ENCODE measurements at regions not wholly inside any gene's neighbourhood (a gene's known extent, or its start where the extent isn't known, plus 50 kb on each side); places are given as distances from the start of the nearest gene placed in this dataset.
"Not testable (repeated sequence)": the region's sequence is repeated elsewhere in the genome, so short reads cannot be mapped to it uniquely, and the experiment has no call there.

DNA sequence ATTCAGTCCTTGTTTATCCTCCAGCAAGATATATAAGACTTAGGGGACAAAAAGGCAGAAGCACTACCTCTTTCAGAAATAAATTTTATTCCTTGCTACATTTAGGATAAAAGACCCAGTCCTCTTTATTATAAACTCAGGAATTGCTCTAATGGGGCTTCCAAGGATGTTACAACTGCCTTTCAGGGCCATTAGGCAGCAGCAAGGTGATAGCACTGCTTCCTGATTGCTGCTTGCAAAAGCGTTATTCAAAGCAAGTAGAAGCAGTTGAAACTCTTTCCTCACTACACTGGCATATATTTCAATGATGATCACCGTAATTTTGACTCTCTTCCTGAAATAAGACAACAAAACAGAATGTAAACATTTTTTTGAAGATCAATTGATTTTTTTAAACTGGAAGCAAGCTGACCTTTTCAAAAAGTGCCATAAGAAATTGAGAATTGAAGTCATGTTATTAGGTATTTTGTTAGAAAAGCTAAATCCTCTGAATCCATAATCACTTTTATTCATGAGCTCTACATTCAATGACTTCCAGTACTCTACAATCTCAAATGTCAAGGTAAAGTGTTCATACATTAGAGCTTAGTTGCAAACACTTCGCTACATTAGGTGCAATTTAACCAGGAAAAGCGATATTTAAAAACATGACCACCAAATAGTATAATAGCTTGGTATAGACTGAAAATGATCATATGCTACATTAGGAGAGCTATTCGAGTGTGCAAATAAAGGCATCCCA, 233.4 kb upstream of the SYT10 start:
- FAIRE-seq (no peak), DNase-seq (ENCODE audit: insufficient read length, low spot score) (no peak)

DNA sequence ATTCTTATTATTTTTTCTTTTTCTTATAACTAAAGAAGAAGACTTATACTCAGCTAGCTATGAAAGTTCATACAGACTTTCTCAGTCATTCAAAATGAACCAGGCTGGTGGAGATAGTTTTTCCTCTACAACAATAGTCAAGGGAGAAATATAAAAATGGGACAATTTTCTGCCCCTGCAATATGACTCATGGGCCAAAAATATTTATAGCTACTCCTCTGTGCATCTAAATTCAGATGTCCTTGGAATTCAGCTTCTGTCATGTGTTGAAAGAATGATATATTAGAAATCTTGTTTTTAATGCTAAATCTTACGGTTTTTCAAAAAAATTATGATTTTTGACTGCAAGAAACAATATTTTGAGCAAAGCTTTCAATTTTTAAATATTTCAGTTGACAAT, 237.2 kb upstream of the SYT10 start:
- no peak for DNase-seq (ENCODE audit: insufficient read length, low spot score)
- no peak for FAIRE-seq

DNA sequence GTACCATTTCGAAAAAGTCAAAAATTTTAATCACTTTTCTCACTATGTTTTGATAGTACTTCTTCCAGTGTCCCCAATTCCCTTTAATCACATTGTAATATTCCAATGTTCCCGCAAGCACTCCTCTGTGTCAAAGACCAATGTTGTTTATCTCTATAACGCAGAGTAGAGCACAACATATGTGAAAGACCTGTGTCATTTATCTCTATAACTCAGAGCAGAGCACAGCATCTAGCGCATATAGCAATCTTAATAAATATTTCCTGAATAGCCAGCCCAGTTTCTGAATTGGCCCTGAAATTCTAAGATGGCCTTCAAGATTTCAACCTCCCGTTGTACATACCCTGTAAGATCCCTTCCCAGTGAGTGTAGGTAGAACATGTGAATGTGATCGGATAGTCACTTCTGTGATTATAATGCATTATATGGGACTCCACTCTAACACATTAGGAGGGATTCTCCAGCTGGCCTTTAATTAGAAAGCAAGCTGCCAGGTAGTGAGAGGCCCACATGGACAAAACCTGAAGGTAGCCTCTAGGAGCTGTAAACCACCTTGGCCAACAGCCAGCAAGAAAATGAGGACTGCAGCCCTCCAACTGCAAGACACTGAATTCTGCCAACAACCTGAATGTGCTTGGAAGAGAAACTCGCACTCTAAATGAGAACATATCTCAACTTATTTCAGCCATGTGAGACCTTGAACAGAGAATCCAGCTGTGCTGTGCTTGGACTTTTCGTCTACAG, 238.8 kb upstream of the SYT10 start:
- no peak for FAIRE-seq
- DNase-seq (ENCODE audit: insufficient read length, low spot score): no peak

DNA sequence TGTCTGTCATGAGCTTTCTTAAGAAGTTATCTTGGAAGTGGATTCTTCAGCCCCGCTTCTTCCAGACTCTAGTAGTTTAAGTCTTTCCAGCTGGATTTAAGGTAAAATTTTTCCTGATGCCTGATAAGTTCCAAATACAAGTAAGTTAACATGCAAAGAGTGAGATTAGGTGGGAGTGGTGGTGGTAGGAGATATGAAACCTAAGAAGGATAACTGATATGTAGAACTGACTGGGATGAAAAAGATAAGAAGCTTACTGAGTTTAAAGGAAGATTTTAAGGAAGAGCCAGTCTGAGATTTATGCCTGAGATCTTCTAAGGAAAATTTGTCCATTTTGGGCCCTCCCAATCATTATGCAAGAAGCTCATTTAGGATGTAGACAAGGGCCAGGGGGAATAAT, 250.9 kb upstream of the SYT10 start:
- FAIRE-seq: no peak
- DNase-seq (ENCODE audit: insufficient read length, low spot score): no peak

DNA sequence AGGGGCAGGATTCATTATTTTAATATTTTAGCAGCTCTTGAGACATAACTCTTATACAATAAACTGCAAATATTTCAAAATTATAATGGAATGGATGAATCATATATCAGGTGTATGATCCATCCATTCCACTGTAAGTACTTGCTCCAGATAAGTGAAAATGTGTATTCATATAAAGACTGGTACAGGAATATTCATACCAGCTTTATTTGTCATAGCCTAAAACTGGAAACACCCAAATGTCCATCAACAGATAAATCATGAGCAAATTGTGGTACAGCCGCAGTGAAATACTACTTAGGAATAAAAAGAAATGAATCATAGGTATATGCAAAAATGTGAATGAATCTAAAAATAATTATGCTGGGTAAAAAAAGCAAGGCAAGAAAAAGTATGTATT, 263.6 kb upstream of the SYT10 start:
- DNase-seq (ENCODE audit: insufficient read length, low spot score): no peak
- no peak for FAIRE-seq

DNA sequence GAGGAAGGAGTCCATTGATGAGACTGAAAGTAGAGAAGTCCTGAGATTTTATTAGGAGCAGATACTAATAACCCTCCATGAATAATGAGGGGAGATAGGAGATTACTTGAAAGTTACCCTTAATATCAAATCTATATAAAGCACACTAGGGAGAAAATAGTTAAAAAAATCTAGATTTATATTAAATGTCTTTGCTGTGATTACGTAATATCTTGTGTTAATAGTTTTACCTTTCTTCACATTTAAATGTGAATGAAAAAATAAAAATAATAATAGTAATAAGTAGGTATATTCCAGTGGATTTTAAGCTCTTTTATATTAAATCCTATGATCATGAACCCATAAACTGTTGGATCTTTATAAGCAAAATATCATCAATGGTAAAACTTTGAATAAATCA, 267.3 kb upstream of the SYT10 start:
- DNase-seq (ENCODE audit: insufficient read length, low spot score): no peak
- FAIRE-seq: no peak

DNA sequence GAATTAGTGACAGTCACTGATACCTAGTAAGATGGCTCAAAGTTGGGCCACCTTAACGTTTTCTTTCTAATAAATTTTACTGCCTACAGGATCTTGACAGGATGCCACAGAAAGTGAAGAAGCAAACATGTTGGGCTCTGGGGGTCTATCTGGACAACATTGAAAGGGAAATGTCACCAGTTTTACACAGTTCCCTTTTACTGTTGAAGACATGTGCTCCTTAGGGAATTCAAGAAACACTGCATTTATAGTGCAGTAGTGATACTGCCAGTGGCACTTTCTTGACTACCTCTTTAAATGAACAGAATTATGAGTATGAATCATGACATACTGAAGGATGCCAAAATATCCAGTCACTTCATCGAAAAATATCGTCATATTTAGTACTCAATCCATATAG, 269.3 kb upstream of the SYT10 start:
- no peak for FAIRE-seq

DNA sequence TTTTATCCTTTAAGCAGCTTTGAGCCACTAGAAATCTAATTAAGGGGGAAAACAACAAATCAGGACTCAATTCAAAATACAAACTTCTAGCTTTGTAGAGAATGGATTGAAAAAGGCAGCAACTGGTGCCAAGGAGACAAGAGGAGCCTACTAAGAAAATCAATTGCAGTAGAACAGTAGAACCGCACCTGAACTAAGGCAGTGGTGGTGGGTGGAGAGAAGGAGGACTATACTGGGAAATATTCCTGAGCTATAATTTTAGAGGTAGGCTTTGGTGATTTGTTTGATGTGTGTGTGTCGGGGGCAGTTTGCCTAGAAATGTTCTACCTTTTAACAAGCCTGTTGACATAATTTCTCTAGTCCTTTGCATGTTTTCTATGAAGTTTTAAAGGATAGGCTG, 270.9 kb upstream of the SYT10 start:
- FAIRE-seq (no peak), DNase-seq (ENCODE audit: insufficient read length, low spot score) (no peak)

More for the DNA sequence above, 269.3 kb upstream of the SYT10 start:
- DNase-seq (ENCODE audit: insufficient read length, low spot score): no peak

DNA sequence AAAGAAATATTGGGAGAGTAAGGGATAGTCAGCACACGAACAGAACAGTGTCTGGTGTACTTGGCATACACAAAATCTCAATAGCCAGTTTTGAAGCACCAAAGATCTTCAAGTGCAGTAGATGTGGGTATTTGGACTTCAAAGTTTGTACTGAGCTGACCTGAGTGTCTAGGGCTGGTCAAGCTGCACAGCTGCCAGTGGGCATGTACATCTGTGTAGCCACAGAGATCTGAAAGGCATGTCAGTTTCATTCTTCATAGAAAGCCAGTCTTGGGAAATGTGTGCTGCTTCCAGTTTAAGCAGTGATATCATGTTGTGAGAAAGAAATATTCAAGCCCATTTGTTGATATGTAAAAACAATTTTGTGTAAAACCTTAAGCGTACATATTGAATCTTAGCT, 279.0 kb upstream of the SYT10 start:
- DNase-seq (ENCODE audit: insufficient read length, low spot score) (no peak), FAIRE-seq (no peak)

DNA sequence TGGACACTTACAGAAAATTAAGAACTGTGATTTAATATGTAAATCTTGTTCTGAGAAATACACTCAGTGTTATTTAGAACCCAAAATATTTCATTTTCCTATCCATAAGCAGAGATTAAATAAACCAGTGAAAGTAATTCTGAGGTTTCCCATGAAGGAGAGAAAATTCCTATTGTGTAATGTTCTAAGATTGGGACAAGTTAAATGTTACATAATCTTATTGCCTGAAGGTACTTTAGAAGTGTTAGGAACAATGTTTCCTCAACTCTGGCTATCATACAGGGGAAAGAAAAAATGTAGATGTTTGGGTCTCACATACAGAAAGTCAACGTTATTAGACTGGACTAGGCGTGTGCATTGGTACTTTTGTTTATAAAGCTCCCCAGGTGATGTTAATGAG, 281.9 kb upstream of the SYT10 start:
- DNase-seq (ENCODE audit: insufficient read length, low spot score) (no peak), FAIRE-seq (no peak)

DNA sequence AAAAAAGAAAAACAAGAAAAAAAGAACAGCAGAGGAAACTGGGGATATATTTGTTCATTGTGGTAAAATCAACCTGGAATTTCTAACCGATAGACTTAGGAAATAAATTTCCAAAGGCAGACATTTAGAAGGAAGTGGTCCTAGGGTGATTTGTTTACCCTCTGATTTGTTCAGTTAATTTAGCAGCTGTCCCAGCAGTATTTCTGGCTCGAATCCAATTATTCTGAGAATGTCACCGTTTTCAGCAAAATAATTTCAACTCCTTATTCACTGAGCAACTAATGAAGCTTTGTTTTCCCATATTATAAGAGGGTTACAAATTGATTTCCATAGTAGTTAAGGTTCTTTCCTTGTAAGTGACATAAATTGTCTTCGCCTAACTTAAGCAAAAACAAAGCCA, 285.2 kb upstream of the SYT10 start:
- DNase-seq (ENCODE audit: insufficient read length, low spot score) (no peak), FAIRE-seq (no peak)

DNA sequence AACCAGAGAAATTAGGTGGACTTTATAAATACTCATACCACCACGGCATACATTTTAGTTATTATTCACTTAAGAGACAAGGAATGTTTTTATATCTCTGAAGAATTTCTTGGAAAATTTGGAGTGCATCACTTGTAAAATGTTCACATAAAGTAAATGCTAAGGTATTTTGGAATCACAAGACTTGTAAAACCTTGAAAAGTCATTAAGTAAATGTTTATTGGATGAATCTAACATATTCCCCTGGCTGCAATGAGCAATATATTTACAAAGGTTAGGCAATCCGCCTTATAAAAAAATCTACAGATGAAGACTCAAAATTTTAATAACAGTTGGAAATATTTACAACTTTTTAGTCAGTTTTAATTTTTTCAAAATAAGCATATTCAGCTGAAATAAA, 287.4 kb upstream of the ALG10 start:
- DNase-seq (ENCODE audit: insufficient read length, low spot score) (no peak), FAIRE-seq (no peak)

DNA sequence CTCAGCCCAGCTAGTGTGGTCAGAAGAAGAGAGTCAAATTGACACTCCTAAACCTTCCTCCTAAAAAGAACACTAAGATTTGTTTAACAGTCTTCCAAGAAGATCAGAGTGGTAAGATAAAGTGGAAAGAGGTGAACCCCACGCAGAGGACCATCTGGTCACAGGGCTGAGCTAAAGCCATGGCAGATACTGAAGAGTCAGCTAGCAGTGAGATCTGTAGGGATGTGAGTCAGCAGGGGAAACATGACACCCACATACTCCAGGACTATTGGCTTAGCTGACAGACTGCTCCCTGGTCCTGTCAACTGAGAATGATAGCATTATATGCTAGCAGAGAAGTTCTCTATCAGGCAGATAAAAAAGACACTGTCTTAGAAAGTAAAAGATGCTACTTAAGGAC, 269.4 kb upstream of the ALG10 start:
- no peak for DNase-seq (ENCODE audit: insufficient read length, low spot score)

DNA sequence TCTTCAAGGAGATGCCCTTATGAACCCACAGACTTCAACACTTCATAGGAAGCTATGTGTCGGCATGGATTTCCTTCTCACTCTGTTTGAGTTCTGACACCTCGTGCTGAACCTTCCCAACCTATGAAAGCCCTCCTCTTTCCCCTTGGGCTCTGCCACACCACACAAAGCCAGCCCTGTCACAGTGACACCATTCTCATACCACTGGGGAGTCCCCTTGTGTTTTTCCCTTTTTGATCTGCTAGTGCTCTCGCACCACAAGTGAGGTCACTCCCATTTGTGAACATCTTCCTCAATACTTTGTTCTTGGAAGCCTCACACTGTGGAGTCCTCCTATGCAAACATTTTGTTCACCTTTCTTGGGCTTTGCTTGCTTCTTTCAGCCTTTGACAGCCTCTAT, 264.6 kb upstream of the ALG10 start:
- FAIRE-seq (no peak), DNase-seq (ENCODE audit: insufficient read length, low spot score) (no peak)

More for the DNA sequence above, 269.4 kb upstream of the ALG10 start:
- no peak for FAIRE-seq

DNA sequence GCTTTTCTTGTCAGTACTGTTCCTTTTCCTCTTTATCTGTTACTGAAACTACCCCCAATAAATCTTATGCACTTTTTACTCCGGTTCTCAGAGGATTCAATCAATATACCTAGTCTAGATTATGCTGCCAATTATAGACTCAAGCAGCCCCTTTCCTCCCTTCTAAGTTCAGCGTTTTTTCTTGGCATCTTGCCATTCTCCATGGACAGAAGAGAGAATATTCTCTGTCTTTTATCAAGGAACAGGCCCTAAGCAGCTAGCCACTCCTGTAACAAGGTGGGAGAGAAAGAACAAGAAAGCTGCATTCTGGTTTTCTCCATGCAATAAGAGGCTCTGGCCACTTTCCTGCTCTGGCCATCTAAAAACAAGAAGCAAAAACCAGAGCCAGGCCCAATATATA, 263.0 kb upstream of the ALG10 start:
- DNase-seq (ENCODE audit: insufficient read length, low spot score) (no peak), FAIRE-seq (no peak)

DNA sequence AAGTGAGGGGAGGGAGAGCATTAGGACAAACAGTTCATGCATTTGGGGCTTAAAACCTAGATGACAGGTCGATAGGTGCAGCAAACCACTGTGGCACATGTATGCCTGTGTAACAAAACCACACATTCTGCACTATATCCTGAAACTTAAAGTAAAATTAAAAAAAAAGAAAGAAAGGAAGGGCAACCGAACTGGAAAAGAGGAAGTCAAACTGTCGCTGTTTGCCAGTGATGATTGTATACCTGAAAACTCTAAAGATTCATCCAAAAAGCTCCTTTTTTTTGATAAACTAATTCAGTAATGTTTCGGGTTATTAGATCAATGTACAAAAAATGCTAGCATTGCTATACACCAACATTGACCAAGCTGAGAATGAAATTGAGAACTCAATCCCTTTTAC, 259.0 kb upstream of the ALG10 start:
- FAIRE-seq: no peak
- DNase-seq (ENCODE audit: insufficient read length, low spot score): no peak

DNA sequence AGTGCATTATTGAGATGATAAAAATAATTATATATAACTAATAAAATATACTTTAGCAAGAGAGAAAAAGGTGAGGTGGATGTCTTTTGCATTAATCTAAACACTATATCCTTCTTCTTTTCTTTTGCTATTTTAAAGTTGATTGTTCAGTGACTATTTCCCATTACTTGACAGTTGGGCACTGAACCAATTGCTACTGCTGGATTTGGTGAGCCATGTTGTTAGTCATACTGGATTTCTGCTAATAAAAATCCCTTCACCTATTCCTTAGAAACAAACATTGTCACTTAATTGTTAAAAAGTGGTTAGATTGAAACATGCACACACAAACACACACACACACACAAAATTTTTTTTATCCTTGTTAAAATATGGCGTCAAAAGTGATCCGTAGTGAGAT, 251.6 kb upstream of the ALG10 start:
- FAIRE-seq (no peak), DNase-seq (ENCODE audit: insufficient read length, low spot score) (no peak)

DNA sequence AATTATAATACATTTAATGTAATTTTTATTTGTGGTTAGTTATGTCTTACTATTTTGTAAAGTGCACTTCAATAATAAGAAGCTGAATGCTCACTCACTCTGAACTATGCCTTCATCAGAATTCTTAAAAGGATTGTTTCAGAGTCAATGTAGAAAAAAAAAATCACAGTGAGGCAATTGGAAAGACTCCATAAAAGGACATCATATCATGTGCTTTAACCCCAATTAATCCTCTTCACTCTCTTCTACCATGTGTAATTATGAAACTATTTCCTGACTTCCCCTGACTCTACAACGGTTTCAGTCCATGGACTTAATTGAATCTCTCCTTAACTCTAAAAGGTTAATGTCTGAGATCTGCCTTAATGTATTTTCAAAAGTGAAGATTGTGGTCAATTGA, 250.4 kb upstream of the ALG10 start:
- DNase-seq (ENCODE audit: insufficient read length, low spot score) (no peak), FAIRE-seq (no peak)

DNA sequence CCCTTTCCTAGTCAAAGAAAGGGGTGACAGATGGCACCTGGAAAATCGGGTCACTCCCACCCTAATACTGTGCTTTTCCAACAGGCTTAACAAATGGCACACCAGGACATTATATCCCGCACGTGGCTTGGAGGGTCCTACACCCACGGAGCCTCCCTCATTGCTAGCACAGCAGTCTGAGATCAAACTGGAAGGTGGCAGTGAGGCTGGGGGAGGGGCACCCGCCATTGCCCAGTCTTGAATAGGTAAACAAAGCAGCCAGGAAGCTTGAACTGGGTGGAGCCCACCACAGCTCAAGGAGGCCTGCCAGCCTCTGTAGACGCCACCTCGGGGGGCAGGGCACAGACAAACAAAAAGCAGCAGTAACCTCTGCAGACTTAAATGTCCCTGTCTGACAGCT, 249.2 kb upstream of the ALG10 start:
- not testable (repeated sequence) for FAIRE-seq; DNase-seq (ENCODE audit: insufficient read length, low spot score)

DNA sequence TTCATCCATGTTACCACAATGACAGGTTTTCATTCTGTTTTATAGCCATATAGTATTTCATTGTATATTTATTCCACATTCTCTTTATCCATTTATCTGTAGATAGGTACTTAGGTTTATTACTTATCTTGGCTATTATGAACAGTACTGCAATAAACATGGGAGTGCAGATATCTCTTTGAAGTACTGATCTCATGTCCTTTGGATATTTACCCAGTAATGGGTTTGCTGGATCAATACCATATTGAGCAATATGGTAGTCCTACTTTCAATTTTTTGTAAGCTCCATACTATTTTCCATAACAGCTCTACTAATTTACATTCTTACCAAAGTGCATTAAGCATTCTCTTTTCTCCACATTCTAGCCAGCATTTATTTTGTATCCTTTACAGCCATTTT, 235.8 kb upstream of the ALG10 start:
- DNase-seq (ENCODE audit: insufficient read length, low spot score): no peak
- FAIRE-seq: no peak

DNA sequence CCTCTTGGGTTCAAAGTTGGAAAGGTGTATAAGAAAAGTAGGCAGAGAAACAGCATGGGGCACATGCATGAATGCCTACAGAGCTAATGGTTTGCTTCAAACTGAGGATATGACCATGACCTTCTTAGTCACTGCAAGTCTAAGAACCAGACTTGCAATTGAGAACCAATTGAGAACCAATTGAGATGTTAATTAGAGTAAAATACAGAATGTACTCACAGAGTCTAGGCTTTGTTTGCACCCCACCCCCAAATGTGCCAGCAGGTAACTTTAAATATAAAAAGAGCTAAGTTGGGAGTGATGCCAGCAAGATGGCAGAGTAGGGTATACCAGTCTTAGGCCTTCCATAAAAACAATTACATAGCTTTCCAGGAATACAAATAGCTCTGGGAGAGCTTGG, 227.3 kb upstream of the ALG10 start:
- FAIRE-seq (no peak), DNase-seq (ENCODE audit: insufficient read length, low spot score) (no peak)

DNA sequence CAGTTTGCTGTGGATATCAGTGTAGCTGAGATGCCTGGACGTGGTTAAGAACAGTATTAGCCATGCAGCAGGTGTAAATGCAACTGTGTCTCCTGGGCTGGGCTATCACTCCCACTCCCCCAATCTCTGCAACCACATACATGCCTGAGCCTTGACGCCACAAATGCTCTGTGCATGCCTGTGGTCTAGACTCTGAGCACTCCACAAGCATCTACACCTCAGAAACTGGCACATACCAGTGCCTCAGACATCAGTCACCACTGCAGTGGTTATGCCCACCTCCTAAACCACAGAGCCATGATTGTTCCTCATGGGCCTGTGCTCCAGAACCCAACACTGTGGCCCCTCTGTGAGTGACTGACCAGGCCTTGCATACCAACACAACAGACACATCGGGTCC, 226.8 kb upstream of the ALG10 start:
- no peak for DNase-seq (ENCODE audit: insufficient read length, low spot score)
- no peak for FAIRE-seq

DNA sequence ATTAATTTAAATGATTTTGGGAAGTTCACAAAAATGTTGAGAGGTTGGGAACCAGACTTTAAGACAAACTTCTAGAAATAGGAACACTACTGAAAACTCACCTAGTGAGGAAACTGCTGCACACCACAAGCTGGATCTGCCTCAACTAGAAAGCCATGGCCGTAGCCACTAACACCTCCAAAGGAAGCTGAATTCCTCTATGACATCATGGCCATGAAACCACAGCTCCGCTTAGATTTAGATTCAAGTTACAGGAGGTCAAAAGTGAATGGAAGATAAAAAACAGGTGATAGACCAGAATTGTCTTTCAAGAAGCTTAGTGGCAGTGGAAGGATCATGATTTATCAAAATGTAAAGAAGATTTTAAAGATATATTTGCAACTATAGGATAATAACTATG, 208.8 kb upstream of the ALG10 start:
- no peak for FAIRE-seq
- DNase-seq (ENCODE audit: insufficient read length, low spot score): no peak

Measured in HTR-8/SVneo (cell line).